ENCODE measurements at regions not wholly inside any gene's neighbourhood (a gene's known extent, or its start where the extent isn't known, plus 50 kb on each side); places are given as distances from the start of the nearest gene placed in this dataset.

- TF ChIP-seq CTCF (IDR thresholded peaks at IDR 0.05): no peak
- TF ChIP-seq POLR2A (IDR thresholded peaks at IDR 0.05): no peak
Observed at GRCh38 chr4:116862592-116862991, 222.8 kb downstream of the TRAM1L1 start.
